HG03469 (cell line): ENCODE measurements at regions not wholly inside any gene's neighbourhood (a gene's known extent, or its start where the extent isn't known, plus 50 kb on each side); places are given as distances from the start of the nearest gene placed in this dataset.

Experiments used
- ATAC-seq: cut with Tn5 transposase; IDR thresholded peaks from one replicate; pipeline ENCODE4 v1.9.1; 2021; ENCODE audit warnings: mild to moderate bottlenecking, moderate library complexity, moderate number of reproducible peaks; ENCODE audit not compliant: unreplicated experiment

DNA sequence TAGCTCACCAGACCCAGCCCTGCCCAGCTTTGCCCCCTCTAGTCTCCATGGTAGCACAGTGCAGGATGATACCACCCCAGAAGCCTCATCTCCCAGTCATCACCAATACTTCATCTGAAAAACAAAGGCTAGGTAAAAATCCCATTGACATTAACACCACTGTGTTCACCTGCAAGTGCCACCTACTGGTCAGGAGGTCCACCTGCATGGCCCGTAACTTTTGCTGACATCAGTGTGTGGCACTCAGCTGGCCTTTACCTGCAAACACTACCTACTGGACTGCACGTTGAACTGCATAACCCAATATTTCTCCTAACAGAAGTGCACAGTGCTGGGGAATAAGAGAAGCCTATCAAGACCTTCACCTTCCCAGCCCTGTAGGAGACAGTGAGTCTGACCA, 234.7 kb upstream of the ADGRB3 start:
- ATAC-seq: no peak

DNA sequence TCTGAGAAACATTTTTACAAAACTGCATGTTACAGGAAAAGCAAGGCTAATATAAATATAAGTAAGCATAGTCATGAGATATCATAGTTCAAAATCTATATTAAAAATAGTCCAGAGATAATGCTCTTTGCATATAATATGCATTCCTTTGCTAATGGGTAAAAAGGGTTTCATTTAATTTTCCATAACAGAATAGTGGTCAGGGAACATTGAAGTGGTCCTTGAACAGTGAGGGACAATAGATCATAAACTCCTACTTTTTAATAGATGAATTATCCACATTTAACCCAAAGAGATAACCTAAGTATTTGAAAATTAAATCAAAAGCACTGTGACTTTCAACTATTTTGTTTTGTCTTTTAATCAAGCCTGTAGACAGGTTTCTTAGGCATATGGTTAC, 243.1 kb upstream of the ADGRB3 start:
- no peak for ATAC-seq

DNA sequence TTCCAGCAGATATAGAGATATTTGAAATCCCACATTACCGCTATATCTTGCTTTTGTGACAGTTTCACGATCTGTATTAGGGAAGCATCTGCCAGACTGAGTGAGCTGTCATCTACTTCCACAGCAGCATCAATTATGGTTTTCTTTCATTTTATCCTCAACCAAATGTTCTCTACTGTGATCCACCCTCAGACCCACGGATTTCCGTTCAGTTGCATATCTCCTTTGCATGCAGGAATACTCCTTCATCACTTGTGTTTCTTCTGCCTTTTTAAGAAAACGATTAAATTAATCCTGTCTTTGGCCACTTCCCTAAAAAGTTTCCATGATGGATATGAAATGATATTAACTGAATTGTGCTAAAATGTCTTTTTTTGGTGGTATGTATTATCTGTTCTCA, 262.1 kb upstream of the ADGRB3 start:
- ATAC-seq: no peak

DNA sequence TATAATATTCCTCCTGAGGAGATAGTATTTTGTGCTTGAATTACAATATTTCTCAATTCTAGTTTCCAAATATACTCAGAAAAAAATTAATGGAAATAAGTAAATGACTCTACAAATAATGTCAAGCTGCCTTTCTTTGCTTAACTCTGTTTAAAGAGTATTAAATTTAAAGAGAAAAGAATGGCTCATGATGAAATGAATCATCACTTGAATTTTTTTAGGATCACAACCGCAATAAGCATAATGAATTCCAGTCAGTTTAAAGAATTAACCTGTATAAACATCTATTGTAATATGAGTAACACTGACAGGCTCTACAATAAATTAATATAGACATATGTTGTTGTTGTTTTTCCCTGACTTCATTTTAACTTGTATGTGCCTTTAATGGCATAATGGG, 266.2 kb upstream of the ADGRB3 start:
- ATAC-seq: no peak

DNA sequence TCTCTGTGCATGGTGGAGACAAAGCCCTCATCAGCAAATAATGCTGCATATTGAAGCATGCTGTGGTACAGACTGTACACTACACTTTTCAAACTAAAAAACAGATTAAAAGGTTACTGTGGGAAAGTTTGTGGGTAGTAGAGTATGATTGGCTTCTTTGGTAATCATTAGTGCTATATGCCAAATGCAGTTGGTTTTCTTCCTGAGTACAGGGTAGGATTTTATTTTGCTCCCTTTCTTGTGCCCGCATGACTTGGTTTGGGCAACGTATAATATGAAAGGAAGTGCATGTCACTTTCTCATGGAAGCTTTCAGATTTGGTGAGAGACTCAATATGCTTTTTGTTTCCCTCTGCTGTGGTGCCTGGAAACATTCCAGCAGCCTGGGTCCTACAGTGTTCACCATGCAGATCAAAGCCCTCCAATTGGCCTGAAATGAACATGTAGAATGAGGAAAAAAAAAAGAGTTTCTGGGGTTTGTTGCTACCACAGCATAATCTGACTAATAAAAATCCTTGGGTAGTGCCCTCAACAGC, 270.7 kb upstream of the ADGRB3 start:
- no peak for ATAC-seq

DNA sequence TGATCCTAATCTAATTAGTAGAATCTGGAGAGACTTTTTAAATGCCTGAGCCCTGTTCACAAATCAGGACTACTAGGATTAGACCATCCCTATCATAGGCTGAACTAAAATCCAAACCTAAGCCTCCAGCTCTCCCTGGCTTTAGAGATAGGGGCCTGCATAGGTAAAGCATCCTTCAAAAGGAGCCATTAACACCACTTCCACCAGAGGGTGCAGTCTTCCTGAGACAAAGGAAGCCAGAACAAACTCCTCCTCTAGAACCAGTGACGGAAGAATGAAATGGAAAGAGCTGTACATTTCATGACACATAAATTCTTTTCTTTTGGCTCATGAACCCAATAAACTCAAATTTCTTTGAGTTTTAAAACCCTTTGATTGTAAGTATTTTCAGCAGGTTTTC, 291.2 kb upstream of the ADGRB3 start:
- ATAC-seq: peak; percentile 74

DNA sequence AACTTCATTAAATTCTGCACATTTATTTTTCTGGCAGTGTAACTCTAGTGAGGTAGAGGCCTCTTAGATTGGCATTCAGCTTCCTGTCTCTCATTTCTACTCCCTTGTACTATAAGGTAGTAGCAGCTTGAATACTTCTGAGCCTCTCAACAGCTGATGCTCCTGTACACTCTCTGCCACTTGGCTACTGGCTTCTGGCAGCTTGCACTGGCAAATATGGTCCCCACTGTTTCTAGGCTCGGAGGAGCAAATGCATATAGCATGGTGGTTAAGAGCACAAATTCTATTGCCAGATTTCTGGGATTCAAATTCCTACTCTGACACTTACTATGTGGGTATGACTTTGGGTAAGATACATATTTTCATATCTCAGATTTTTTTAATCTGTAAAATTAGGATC, 292.8 kb upstream of the ADGRB3 start:
- ATAC-seq: no peak

DNA sequence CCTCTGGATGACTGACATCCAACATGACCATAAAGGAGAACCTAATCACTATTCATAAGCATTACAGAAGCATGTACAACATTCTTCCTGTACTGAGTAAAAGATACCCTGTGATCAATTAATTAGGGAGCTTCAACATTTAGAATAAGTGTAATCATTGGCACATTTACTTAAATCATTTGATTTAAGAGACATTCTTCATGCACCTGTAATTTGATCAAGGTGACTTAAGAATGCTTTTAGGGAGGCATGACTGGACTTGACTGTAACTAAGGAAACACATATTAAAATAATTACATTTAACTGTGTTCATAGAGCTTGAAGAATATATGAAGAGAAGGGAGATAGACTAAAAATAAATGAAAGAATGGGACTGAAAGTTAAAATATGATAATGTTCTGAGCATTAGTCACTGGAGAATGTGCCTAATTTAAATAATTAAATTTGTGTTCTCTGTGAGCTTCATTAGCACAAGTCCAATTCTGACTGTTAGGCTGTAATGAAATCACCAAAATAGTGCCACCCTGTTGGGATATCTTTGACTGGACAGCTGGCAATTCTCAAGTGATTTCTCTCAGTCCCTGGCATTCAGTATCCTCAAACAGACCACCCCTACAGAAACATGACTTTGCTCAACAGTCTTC, 295.5 kb upstream of the ADGRB3 start:
- ATAC-seq: no peak

DNA sequence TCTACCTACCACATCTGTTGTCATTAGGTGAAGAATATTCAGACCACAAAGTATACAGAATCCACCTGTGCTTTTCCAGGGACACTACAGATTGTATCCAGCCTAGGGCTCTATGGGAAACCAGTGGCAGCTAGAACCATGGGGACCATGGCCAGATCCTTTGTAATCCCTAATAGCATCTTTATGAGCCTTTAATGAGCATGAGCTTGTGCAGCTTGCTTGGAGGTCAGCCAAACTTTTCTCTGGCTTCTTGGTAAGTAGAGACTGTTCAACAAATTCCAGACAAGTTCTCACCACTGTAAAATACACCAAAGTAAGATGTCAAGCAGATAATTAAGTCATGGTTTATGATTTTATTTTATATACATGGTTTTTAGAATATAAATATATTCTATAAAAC, 301.6 kb upstream of the ADGRB3 start:
- ATAC-seq: no peak

DNA sequence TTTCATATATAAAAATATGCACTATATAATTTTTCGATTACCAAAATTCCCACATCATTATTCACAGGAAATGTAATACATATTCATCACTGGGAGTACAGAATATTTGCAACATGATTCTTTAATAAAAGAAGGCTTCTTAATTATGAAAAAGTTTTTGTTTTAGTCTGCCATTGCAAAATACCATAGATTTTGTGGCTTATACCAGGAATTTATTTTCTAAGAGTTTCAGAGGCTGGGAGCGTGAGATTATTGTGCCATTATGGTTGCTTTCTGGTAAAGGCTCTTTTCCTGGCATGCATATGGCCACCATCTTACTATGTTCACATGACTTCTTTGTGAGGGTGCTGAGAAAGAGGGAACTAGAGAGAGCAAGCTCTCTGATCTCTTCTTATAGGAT, 306.9 kb upstream of the ADGRB3 start:
- no peak for ATAC-seq

DNA sequence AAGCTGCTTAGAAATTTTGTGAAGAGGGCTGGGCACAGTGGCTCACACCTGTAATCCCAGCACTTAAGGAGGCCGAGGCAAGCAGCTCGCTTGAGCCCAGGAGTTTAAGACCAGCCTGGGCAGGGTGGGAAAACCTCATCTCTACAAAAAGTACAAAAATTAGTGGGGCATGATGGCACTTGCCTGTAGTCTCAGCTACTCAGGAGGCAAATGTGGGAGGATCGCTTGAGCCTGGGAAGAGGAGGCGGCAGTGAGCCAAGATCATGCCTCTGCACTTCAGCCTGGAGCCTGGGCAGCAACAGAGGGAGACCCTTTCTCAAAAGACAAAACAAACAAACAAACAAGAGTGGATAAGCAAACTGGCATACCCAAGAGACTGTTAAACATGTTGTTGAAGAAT, 308.3 kb upstream of the ADGRB3 start:
- no peak for ATAC-seq

DNA sequence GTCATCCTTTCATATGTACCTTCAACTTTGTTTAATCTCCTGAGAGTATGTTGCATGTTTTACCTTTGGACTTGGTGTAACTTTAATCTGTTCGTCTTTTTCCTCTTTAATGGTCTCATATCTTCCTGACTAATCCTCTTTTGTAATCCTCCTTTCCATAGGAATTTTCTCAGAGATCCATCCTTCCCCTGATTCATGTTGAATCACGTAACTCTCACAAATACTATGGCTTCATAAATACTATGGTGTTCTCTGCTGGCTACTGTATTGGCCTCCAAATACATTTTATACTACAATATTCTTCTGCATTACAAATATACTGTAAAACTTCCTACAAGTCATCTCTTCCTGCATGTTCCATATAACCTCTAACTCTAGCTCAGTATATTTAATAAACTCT, 317.7 kb upstream of the ADGRB3 start:
- no peak for ATAC-seq

DNA sequence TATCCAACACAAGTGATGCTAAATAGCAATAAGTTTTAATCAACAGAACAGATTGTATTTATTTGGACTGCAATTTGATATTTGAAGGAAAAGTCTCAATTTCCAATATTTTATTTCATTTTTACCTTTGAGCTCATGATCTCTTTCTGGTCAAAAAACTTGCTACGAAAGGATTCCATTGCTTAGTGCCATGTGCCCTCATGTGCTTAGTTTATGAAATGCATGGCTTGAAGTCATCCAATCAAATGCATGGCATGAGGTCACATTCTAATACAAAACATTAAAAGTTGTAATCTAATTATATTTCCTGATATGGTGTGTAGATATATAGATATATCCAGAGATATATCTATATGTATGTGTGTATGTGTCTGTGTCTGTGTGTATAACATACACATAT, 321.2 kb upstream of the ADGRB3 start:
- no peak for ATAC-seq

DNA sequence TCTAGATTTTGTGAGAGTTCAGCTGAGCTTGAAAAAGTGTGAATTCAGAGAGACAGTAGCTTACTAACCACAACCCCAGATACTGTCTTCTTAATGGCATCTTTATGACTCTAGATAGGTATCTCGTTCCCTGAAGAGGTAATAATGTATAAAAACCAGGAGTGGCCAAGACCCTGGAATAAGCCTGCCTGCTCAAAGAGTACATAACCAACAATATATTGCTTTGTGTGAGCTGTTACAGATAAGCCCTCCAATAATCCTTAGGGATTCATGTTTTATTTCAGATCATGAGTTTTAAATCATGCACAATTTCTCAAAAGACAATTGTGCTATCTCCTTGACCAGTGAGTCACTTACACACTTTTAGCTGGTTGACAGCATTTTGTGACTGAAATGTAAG, 327.8 kb upstream of the ADGRB3 start:
- no peak for ATAC-seq

DNA sequence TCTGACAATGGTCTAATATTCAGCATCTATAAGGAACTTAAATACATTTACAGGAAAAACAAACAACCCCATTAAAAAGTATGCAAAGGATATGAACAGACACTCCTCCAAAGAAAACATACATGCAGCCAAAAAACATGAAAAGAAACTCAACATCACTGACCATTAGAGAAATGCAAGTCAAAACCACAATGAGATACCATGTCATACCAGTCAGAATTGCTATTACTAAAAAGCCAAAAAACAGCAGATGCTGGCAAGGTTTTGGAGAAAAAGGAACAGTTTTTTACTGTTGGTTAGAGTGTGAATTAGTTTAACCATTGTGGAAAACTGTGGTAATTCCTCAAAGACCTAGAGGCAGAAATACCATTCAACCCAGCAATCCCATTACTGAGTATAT, 339.0 kb upstream of the ADGRB3 start:
- ATAC-seq: no peak

DNA sequence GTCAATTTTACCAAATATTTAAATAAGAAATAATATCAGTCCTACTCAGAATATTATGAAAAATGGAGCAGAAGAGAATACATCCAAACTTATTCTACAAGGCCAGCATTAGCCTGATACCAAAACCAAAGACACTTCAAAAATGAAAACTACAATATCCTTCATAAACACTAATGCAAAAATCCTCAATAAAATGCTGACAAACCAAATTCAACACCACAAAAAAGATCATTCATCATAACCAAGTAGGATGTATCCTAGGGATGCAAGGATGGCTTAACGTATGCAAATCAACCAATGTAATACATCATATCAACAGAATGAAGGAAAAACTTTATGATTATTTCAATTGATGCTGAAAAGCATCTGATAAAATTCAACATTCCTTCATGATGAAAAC, 352.4 kb upstream of the ADGRB3 start:
- no peak for ATAC-seq

DNA sequence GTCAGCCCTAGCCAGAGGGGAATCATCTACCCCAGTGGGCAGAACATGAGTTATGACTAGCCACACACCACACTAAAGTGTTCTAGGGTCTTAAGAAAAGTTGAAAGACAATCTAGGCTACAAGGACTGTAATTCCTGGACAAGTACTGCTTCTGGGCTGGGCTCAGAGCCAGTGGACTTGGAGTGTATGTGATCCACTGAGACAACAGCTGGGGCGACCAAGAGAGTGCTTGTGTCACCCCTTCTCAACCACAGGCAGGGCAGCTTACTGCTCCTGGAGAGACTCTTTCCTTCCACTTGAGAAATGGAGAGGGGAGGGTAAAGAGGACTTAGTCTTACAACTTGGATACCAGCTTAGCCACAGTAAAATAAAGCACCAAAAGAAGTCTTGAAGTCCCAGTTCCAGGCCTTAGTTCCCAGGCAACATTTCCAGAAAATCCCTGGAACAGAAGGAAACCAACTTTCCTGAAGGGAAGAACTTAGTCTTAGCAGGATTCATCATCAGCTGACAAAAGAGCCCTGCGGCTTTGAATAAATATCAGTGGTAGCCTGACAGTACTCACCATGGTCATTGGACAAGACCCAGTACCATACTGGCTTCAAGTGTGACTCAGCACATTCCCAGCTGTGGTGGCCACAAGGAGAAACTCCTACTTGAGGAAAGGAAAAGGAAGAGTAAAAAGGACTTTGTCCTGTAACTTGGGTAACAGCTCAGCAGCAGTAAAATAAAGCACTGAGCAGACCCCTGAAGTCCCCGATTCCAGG, 355.1 kb upstream of the ADGRB3 start:
- ATAC-seq: no peak

DNA sequence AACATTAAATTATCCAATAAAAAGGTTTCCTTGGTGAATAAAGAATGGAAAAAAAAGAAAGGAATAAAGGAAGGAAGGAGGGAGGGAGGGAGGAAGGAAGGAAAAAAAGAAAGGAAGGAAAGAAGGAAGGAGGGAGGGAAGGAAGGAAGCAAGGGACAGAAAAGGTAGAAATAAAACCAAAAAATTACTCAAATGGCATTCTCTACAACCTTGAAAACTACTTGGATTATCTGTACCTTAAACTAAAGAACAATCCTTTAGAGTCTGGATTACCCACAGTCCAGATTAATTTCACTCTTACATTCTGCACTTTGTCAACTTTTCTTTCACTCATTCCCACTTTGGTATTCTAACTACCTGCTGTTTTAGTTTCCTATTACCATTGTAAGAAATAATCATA, 361.8 kb upstream of the ADGRB3 start:
- no peak for ATAC-seq

DNA sequence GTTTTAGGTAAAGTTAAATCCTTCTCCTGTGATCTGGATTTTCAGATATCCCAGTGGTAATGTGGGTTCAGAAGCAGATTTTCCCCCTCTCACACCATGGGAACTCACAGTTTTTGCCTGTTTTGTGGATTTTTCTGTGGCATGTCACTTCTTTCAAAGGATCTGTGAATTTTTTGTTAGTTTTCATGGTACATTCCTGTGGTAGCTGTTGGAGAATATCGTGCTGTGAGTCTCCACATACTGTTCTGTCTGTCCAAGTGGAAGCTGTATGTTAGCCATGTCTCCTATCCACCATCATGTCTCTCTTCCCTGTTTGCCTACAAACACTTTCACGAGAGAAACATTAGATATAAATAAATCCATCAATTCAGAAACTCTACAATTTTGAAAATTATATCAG, 378.7 kb upstream of the ADGRB3 start:
- no peak for ATAC-seq

DNA sequence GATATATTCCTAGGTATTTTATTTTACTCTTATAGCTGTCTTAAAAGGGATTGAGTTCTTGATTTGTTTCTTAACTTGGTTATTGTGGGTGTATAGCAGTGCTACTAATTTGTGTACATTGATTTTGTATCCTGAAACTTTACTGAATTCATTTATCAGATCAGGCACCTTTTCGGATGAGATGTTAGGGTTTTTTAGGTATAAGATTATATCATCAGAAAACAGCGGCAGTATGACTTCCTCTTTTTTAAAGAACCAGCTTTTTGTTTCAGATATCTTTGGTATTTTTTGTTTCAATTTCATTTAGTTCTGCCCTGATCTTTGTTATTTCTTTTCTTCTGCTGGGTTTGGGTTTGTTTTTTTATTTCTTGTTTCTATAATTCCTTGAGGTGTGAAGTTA, 382.4 kb upstream of the ADGRB3 start:
- ATAC-seq: peak; percentile 73

DNA sequence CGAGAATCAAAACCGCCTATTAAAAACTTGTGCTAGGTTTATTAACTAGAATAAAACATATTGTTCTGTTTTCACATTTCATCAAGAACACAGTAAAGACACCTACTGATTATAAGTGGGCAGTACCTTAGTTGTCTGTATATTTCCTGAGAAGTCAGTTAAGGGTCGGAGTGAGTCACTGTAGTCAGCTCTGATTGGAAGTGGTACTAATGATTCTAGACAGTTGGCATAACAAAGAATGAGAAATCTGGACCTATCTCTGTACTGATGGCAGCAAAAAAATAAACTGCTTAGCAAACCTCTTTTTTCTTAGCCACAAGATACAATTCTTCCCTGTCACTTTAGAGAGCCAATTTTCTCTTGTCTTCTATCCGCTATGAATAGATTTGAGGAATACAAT, 387.3 kb upstream of the ADGRB3 start:
- ATAC-seq: no peak

DNA sequence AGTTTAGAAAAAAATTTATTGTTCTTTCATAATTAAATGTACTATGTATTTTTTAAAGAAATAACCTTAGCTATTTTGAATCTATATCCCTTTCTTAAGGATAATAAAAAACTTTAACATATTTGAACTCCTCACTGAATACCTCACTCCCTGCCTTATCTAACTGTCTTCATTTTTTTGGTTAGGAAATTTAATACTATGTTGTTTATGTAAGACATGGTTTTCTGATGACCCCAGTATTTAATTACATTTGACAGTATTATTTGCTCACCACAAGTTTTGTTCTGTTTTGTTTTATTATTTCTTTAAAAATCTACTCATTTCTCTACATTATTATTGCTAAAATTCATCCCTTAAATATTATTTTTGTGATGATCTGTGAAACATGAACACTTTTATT, 394.4 kb upstream of the ADGRB3 start:
- no peak for ATAC-seq

DNA sequence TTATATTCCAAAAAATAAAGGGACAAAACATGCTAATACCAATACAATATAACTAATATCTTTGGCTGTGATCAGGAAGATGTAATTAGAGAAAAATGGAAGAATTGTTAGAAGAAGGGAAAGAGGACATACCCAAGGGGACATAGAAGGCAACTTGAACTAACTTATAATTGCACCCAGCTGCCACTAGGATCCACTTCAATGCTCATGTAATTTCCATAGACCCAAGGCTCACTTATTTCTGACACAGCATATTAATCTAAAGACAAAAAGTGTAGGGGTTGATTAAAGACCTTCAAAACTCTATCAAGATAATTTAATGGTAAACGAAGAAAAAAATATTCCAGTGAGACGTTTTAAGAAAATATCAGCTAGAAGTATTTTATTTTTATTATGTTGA, 396.0 kb upstream of the ADGRB3 start:
- no peak for ATAC-seq
